ENCODE measurements at regions not wholly inside any gene's neighbourhood (a gene's known extent, or its start where the extent isn't known, plus 50 kb on each side); places are given as distances from the start of the nearest gene placed in this dataset.

GRCh38 chr22:44586999-44587736 is 89.1 kb upstream of the RTL6 start:
- TF ChIP-seq, protein P1, sequence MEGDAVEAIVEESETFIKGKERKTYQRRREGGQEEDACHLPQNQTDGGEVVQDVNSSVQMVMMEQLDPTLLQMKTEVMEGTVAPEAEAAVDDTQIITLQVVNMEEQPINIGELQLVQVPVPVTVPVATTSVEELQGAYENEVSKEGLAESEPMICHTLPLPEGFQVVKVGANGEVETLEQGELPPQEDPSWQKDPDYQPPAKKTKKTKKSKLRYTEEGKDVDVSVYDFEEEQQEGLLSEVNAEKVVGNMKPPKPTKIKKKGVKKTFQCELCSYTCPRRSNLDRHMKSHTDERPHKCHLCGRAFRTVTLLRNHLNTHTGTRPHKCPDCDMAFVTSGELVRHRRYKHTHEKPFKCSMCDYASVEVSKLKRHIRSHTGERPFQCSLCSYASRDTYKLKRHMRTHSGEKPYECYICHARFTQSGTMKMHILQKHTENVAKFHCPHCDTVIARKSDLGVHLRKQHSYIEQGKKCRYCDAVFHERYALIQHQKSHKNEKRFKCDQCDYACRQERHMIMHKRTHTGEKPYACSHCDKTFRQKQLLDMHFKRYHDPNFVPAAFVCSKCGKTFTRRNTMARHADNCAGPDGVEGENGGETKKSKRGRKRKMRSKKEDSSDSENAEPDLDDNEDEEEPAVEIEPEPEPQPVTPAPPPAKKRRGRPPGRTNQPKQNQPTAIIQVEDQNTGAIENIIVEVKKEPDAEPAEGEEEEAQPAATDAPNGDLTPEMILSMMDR (IDR thresholded peaks at IDR 0.05) = no peak
- TF ChIP-seq POLR2A (IDR thresholded peaks at IDR 0.05) = no peak

All from Peyer's patch (tissue), 4 donors.